D721Med (cell line): ENCODE measurements at regions not wholly inside any gene's neighbourhood (a gene's known extent, or its start where the extent isn't known, plus 50 kb on each side); places are given as distances from the start of the nearest gene placed in this dataset.
A peak's percentile ranks its signal among the peaks of the same experiment; 100 is the strongest.

ENCODE experiments used
- DNase-seq: peaks from one replicate; pipeline ENCODE4 v3.0.0; 2011; ENCODE audit warnings: low spot score; ENCODE audit not compliant: insufficient read length
- FAIRE-seq: peaks from 2 replicates; lab custom pipeline; 2011; peaks lifted over from hg19 to GRCh38; lab: Jason Lieb, UNC
- TF ChIP-seq, protein P1 (sequence below): IDR thresholded peaks from 2 replicates; pipeline ENCODE4 v1.5.1; 2012; ENCODE audit warnings: mild to moderate bottlenecking, control low read depth; ENCODE audit not compliant: insufficient read depth; ENCODE audit errors: missing control alignments

DNA sequence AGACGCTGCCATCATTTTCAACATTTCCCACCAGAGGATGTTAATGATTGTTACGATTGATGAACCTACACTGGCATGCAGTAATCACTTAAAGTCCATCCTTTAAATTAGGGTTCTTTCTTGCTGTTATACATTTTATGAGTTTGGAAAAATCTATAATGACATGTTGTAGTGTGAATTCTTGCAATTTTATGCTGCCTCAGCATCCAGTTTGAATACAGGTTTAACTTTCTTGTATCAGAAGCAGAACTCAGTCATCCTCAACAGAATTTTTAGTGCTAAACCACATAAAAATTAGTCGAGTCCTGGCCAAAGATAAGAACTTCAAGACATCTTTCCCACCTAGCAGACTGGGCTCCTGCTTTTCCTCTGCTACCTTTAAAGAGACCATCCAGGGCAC is 303.3 kb downstream of the NUP35 start:
- DNase-seq = no peak
- TF ChIP-seq, protein P1, sequence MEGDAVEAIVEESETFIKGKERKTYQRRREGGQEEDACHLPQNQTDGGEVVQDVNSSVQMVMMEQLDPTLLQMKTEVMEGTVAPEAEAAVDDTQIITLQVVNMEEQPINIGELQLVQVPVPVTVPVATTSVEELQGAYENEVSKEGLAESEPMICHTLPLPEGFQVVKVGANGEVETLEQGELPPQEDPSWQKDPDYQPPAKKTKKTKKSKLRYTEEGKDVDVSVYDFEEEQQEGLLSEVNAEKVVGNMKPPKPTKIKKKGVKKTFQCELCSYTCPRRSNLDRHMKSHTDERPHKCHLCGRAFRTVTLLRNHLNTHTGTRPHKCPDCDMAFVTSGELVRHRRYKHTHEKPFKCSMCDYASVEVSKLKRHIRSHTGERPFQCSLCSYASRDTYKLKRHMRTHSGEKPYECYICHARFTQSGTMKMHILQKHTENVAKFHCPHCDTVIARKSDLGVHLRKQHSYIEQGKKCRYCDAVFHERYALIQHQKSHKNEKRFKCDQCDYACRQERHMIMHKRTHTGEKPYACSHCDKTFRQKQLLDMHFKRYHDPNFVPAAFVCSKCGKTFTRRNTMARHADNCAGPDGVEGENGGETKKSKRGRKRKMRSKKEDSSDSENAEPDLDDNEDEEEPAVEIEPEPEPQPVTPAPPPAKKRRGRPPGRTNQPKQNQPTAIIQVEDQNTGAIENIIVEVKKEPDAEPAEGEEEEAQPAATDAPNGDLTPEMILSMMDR = no peak
- FAIRE-seq = no peak

DNA sequence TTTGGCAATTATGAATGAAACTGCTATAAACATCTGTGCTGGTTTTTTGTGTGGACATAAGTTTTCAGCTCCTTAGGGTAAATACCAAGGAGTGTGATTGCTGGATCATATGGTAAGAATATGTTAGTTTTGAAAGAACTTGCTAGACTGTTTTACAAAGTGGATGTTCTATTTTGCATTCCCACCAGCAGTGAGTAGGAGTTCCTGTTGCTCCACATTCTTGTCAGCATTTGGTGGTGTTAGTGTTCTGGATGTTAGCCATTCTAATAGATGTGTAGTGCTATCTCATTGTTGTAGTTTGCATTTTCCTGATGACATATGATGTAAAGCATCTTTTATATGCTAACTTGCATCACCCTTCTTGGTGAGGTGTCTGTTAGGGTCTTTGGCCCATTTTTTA is 304.6 kb downstream of the NUP35 start:
- TF ChIP-seq, protein P1 = no peak
- DNase-seq (no peak), FAIRE-seq (peak; percentile 11)

- TF ChIP-seq, protein P1 = no peak
- FAIRE-seq (no peak), DNase-seq (no peak)
Measured at GRCh38 chr2:183438541-183438940, 314.3 kb downstream of the NUP35 start.

DNA sequence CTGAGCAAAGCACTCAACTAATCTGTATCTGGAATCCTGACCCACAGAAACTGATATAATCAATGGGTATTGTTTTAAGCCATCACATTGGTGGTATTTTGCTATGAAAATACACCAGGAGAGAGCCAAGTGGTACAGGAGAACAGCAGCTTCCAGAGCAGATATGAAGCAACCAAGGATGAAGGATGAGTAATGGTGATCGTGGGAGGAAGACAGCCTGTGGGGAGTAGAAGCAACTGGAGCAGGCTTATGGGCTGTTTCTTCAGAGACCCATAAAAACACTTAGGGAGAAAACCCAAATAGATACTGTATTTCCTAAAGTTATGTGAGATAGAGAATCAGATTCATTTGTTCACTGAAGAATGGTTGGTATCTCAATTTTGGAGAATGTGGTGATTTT is 330.8 kb downstream of the NUP35 start:
- DNase-seq (no peak), FAIRE-seq (no peak)

GRCh38 chr2:183456177-183456576 is 331.9 kb downstream of the NUP35 start:
- DNase-seq (no peak), FAIRE-seq (no peak)
- TF ChIP-seq, protein P1 = no peak

More for the DNA sequence above, 330.8 kb downstream of the NUP35 start:
- TF ChIP-seq, protein P1 = no peak

DNA sequence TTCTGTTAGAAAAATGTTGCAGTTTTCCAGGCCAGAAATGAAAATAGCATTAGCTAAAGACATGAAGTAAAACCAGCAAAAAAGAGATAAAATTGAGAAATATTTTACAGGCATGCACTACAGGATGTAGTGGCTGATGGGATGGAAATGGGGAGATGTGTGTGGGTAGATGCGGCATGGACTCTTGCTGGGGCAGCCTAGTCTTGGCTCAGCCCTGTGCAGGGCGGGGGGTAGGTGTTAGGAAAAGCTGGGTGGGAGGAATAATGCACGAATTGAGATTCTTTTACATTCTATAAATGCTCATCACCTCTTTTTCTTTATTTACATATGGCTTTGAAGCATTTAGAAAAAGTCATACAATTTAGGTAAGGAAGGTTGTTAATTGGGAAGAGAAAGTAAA is 334.2 kb downstream of the NUP35 start:
- DNase-seq (no peak), FAIRE-seq (no peak)
- TF ChIP-seq, protein P1 = no peak

DNA sequence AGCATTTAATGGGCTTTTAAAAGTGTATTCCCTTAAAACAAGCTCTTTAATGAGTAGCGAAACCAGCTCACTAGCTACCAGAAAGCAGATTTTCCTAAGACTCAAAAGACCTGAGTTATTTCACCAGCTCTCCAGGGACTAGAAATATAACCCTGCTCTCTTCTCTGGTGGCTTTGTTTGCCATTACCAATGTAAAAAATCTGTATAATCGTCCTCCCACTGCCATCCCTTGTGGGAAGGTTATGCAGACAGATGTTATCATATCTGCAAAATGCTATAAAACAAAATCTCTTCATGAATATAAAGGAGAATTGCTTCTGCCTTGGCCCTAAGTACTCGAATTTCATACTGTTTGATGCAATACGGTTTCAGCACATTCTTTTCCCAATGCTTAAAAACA is 335.2 kb downstream of the NUP35 start:
- TF ChIP-seq, protein P1 = no peak
- DNase-seq = no peak
- peak; percentile 82 for FAIRE-seq
